Stimulated activated CD4-positive, alpha-beta T cell treated with anti-CD3 and anti-CD28 coated beads, Interleukin-4, amount 100 ng/mL, for 4 hours (primary cell): ENCODE measurements at regions not wholly inside any gene's neighbourhood (a gene's known extent, or its start where the extent isn't known, plus 50 kb on each side); places are given as distances from the start of the nearest gene placed in this dataset.

Source experiments
- DNase-seq, 2 experiments: peaks; one replicate each; pipeline ENCODE4 v3.0.0-alpha.2; 2020

- no peak for DNase-seq
Observed at GRCh38 chr1:195495720-195496635, 1112.3 kb downstream of the KCNT2 start.

DNA sequence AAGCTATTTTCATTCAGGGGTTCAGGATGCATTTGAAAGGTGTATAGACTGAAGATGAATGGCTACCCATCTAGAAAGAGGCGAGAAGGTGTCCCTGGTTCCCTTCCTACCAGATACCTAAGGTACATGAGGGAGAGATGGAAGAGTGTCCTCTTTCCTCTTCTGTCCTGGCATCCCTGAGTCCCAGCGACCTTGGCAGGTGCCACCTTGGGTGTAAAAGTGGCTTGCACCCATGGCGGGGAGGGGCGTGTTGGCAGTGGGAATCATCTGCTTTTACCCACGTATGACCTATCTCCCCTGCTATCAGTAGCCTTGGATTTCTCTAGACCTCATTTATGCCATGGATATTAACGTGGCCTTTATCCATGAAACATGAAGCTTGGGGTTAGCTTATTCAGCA, 1126.1 kb downstream of the KCNT2 start:
- DNase-seq = no peak

DNA sequence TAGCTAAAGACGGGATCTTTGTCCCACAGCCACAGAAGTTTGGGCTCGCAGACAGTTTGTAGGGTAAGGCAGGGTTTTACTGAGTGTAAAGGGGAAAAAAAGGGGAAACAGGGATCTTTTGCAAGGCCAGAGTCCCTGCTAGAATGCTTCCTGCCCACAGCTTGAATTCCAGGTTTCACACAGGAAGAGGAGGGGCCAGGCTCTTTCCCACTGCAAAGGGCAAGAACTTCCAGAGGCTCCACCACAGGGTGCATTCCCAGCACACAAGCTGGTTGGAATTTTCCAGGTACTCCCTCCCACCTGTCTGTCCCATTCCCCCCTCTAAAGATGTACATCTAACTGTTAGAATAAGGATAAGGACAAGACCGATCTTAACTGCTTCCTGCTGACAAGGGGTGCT, 1126.9 kb downstream of the KCNT2 start:
- no peak for DNase-seq

DNA sequence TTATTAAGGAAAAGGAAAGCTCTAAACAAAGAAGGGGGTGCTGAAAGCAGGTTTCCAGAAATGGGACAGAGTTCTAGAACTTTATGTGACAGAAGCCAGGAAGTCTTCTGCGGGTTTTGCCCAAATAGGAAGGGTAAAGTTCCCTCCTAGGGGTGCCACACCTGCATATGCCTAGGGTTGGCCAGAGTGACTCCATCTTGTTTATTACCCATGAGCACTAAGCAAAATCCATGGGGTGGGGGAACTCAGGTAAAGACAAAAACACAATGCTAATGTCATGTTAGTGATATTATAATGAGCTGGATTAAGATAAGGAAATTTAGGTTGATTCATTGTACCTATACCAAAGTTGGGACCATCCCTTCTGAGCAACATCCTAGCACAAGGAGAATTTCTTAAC, 1132.7 kb downstream of the KCNT2 start:
- DNase-seq = no peak

DNA sequence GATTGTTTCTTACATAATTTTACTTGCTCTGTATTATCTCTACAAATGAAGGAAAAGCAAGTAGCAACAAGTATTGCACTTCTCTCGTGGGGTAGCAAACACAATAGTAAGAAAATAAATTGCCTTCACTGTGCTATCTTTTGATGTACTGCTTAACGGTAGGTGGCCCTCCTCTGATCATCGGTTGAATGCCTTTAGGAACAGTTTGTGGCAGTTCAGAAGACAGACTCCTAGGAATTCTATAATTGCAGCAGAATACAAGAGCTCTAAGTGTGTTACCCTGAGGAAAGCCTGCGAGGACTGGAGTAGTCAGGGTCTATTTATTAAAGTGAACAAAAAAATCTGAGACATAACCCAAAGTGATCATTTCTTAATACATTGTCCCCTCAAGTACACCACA, 1135.9 kb downstream of the KCNT2 start:
- DNase-seq = no peak

- DNase-seq = no peak
Observed at GRCh38 chr1:195466639-195467038, 1141.6 kb downstream of the KCNT2 start.

DNA sequence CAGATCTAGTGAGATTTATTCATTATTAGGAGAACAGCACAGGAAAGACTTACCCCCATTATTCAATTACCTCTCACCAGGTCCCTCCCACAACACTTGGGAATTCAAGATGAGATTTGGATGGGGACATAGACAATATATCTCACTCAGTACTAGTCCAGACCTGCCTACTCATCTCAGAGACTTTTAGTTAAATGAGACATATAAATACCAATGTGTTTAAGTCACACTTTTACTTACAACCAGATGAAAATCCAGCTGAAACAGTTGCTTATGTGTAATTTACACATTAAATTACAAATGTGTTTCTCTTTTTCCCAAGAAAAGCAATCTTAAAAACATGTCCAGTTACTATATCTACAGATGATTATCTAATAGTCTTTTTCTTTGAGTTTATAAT, 1145.6 kb downstream of the KCNT2 start:
- DNase-seq = no peak

GRCh38 chr1:195462152-195462551, 1146.1 kb downstream of the KCNT2 start:
- no peak for DNase-seq

DNA sequence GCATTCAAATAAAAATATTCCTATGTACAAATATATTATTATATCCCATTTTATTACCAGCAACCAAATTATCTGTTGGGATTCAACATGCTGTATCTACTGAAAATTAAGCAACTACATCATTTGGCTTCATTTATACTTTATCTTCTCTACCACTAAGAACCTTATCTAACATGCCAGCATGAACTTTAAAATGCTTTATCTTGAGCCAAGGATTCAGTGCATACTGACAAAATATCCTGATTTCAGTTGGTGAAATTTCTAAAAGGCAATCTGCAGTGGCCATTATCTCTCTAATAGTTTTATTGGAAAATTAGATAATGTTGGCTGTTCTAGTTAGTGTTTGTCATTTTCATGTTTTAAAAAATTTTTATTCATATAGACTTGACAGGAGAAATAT, 1149.9 kb downstream of the KCNT2 start:
- DNase-seq = no peak

GRCh38 chr1:195450794-195451193, 1157.4 kb downstream of the KCNT2 start:
- no peak for DNase-seq

DNA sequence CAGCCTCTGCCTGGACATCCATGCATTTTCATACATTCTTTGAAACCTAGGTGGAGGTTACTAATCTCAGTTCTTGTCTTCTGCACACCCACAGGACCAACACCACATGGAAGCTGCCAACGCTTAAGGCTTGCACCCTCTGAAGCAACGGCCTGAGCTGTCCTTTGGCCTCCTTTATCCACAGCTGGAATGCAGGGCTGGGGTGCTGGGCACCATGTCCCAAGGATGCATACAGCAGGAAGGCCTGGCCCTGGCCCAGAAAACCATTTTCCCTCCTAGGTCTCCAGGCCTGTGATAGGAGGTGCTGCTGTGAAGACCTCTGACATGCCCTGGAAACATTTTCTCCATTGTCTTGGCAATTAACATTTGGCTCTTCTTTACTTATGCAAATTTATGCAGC, 1168.6 kb downstream of the KCNT2 start:
- DNase-seq = no peak

GRCh38 chr1:195434566-195435203, 1173.6 kb downstream of the KCNT2 start:
- no peak for DNase-seq

- DNase-seq = no peak
Observed at GRCh38 chr1:195430826-195431225, 1177.4 kb downstream of the KCNT2 start.

- no peak for DNase-seq
Observed at GRCh38 chr1:195428927-195429326, 1179.3 kb downstream of the KCNT2 start.

DNA sequence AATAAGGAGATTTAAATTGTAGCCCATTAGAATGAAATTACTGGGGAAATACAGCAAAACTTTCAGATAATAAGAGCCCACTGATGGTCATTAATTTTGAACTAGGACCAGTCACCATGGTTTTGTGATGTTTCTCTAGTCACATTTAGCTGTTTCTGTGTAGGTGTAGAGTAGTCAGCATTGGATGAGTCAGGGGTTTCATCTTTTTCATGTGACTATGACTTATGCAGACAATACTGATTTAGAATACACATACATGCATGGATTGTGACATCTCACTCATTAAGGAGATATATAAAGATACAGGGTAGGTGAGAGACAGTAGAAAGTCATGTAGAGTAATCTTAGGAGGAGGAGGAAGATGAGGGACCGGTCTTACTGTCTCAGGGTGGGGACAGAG, 1192.7 kb downstream of the KCNT2 start:
- DNase-seq = no peak

- DNase-seq = no peak
Observed at GRCh38 chr1:195394567-195394966, 1213.7 kb downstream of the KCNT2 start.

DNA sequence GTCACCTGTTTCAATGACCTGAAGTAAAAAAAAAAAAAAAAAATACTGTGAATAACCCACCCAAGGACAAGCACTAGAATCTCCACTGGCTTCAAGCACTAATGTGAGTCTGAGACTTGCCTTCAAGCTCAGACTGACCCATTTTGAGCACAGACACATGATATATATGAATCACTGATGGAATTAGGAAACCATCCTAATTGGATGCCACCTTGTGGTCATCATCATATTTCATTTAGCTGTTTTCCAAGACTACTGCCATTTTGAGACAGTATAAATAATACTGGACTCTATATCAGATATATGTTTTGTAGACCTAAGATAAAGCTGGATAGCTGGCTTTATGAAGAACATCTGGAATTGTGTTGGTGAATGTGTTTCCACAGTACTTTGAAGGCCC, 1232.0 kb downstream of the KCNT2 start:
- no peak for DNase-seq

GRCh38 chr1:195373856-195374255, 1234.4 kb downstream of the KCNT2 start:
- DNase-seq = no peak

GRCh38 chr1:195345149-195345548, 1263.1 kb downstream of the KCNT2 start:
- DNase-seq = no peak

GRCh38 chr1:195337646-195338045, 1270.6 kb downstream of the KCNT2 start:
- DNase-seq = no peak

DNA sequence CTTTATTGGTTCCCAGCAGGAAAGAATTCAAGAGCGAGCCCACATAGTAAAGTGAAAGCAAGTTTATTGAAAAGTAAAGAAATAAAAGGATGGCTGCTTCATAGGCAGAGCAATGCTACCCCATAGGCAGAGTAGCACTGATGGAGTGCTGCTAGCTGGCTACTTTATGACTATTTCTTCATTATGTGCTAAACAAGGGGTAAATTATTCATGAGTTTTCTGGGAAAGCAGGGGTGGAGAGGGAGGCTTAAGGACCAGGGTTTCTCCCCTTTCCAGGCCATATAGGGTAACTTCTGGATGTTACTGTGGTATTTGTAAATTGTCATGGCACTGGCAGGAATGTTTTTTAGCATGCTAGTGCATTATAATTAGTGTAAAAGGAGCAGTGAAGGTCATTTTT, 1271.4 kb downstream of the KCNT2 start:
- DNase-seq = no peak

DNA sequence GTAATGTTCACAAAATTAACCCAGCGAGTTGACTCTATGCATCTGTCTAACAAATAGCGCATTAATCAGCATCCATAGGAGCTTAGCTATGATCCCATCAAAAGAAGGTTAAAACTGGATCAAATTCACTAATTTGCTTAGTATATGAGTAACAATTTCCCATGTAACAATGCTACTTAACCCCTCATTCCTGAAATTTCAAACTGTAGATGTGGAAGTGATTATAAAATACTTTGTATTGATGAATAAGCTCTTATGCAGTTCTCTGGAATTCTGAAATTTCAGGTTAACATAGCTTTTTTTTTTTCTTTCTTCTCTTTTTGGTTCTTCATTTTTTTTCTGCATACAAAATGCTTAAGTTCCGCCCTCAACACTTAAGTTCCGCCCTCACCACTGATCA, 1272.7 kb downstream of the KCNT2 start:
- no peak for DNase-seq

GRCh38 chr1:195332102-195332501, 1276.1 kb downstream of the KCNT2 start:
- no peak for DNase-seq

GRCh38 chr1:195328681-195329080, 1279.6 kb downstream of the KCNT2 start:
- DNase-seq = no peak

GRCh38 chr1:195328102-195328501, 1280.1 kb downstream of the KCNT2 start:
- DNase-seq = no peak
